Fibroblast of mammary gland (primary cell): ENCODE measurements at regions not wholly inside any gene's neighbourhood (a gene's known extent, or its start where the extent isn't known, plus 50 kb on each side); places are given as distances from the start of the nearest gene placed in this dataset.

Experiments
- DNase-seq: peaks from one replicate; pipeline ENCODE4 v3.0.0-alpha.2; 2010; ENCODE audit warnings: low read depth
- H3K4me3 ChIP-seq: 2 replicates; pipeline ENCODE4 v1.5.1; 2011; ENCODE audit warnings: low read depth, mild to moderate bottlenecking, low read length, moderate library complexity; ENCODE audit not compliant: control insufficient read depth
- CTCF ChIP-seq: conservative IDR thresholded peaks from 2 replicates; pipeline ENCODE4 v1.5.1; 2011; ENCODE audit warnings: low read depth, low read length, inconsistent platforms; ENCODE audit not compliant: control insufficient read depth, insufficient read depth

DNA sequence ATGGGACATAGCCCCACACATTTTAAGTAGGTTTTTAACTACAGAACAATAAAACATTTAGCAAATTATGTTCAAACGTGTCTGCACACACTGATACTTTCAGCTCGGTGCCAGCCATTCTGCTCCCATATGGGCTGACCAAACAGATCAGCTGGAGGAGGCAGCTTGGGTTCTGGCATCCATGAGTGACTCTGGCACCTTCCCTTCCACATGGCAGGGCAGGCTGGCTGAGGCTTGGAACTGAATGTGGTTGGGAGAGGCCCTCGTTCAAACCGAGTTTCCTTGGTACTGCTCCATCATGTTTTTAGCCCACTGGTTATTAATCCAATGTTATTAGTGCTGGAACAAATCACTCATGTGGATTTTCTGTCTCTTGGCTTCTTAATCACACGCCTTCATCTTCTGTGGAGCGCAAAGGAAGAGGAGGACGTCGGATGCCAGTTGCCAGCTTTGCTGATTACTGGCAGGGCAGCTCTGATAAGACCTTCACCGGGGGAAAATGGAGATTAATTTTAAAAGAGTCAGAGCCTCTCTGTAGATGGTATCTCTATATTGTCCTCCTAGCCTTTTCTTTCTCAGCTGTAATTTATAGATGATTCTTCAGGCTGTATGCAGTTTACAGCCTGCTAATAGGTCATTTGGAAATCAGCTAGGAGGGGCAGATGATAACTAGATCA is 93.1 kb upstream of the TIAM2 start:
- no peak for TF ChIP-seq CTCF
- H3K4me3 ChIP-seq = no peak overlapping the region
- no peak for DNase-seq

GRCh38 chr6:154907291-154907690 is 87.8 kb upstream of the TIAM2 start:
- H3K4me3 ChIP-seq = no peak overlapping the region
- no peak for TF ChIP-seq CTCF
- peak; percentile 62 for DNase-seq

- H3K4me3 ChIP-seq = no peak overlapping the region
- no peak for TF ChIP-seq CTCF
- no peak for DNase-seq
Measured at GRCh38 chr6:154908723-154909122, 86.4 kb upstream of the TIAM2 start.

GRCh38 chr6:154909311-154909710 is 85.8 kb upstream of the TIAM2 start:
- H3K4me3 ChIP-seq = no peak overlapping the region
- TF ChIP-seq CTCF = no peak
- DNase-seq = peak; percentile 44

DNA sequence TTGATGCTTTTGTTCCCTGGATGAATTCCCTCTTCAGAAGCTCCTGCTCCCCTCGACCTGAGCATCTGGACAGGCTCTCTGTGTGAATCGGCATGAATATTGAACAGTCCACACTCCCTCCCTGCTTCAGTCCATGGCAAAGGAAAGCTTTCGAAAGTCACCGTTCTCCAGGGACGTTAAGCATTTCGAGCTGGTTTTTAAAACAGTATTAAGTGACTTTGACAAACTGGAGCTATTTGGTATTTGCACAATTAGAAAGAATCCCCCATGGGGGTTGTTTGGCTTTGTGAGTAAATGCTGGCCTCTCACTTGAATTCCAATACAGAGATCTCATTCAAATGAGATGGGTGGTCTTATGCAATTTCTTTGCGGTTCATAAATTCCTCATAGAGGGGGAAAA is 85.3 kb upstream of the TIAM2 start:
- no peak overlapping the region for H3K4me3 ChIP-seq
- TF ChIP-seq CTCF = no peak
- DNase-seq = peak; percentile 82

DNA sequence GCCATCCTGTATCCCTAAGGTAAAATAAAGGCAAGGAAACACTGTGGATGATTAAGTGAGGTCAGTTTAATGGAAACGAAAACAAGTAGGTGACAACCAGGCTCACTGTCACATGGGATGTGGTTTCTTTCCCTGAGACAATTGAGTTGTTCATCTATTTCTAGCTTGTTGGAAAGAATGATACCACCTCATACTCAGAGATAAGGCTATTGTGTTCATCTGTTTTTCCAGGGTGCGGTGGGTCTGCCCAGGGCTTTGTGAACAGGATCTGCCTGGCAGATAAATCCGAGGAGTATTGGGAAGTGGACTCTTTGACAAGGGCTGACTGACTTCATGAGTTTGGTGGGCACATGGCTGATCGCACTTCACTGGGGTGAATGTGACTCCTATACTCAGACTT is 80.8 kb upstream of the TIAM2 start:
- H3K4me3 ChIP-seq = no peak overlapping the region
- no peak for TF ChIP-seq CTCF
- DNase-seq = no peak

GRCh38 chr6:154916857-154917256 is 78.3 kb upstream of the TIAM2 start:
- DNase-seq = peak; percentile 37
- no peak overlapping the region for H3K4me3 ChIP-seq
- no peak for TF ChIP-seq CTCF
